ACC112 (cell line): ENCODE measurements at regions not wholly inside any gene's neighbourhood (a gene's known extent, or its start where the extent isn't known, plus 50 kb on each side); places are given as distances from the start of the nearest gene placed in this dataset.
"Not testable (repeated sequence)": the region's sequence is repeated elsewhere in the genome, so short reads cannot be mapped to it uniquely, and the experiment has no call there.

ENCODE experiments used
- H2AFZ ChIP-seq: fragments of 200-600 bp; sonication (generic); one replicate; pipeline ENCODE4 v1.6.0; 2017; ENCODE audit warnings: antibody characterized with exemption, low read length; ENCODE audit not compliant: unreplicated experiment
- H3K27ac ChIP-seq: fragments of 200-600 bp; sonication (generic); 2 replicates; pipeline ENCODE4 v1.5.1; 2014; ENCODE audit warnings: low read depth, mild to moderate bottlenecking, antibody characterized with exemption, low read length, moderate library complexity
- H3K27me3 ChIP-seq: fragments of 200-600 bp; sonication (generic); 2 replicates; pipeline ENCODE4 v1.6.1; 2014; ENCODE audit warnings: mild to moderate bottlenecking, antibody characterized with exemption, low read length, moderate library complexity, mixed read lengths; ENCODE audit not compliant: insufficient read depth
- H3K36me3 ChIP-seq: fragments of 200-600 bp; sonication (generic); 2 replicates; pipeline ENCODE4 v1.6.1; 2016; ENCODE audit warnings: mild to moderate bottlenecking, antibody characterized with exemption, low read length, moderate library complexity, mixed read lengths; ENCODE audit not compliant: insufficient read depth
- H3K4me1 ChIP-seq: fragments of 200-600 bp; sonication (generic); one replicate; pipeline ENCODE4 v1.6.1; 2016; ENCODE audit warnings: low read length, mixed read lengths; ENCODE audit not compliant: insufficient read depth, unreplicated experiment, control insufficient read depth
- H3K4me3 ChIP-seq: fragments of 200-600 bp; sonication (generic); 2 replicates; pipeline ENCODE4 v1.5.1; 2014; ENCODE audit warnings: mild to moderate bottlenecking, low read depth, low read length
- H3K79me2 ChIP-seq: fragments of 200-600 bp; sonication (generic); one replicate; pipeline ENCODE4 v1.6.0; 2016; ENCODE audit warnings: low read length; ENCODE audit not compliant: control insufficient read depth, unreplicated experiment, insufficient read depth

GRCh38 chr5:115428248-115428647 lies 116.3 kb downstream of the FEM1C start:
- Histone ChIP-seq H3K27me3 (no peaks in the 10 kb centered on the region), H3K36me3 (no peaks in the 10 kb centered on the region), H3K79me2 (no peaks in the 10 kb centered on the region), H3K4me3 (no peak overlapping the region), H3K27ac (no peak overlapping the region), H3K4me1 (peaks cover 26% of the 10 kb centered on the region), H2AFZ (no peak overlapping the region)

GRCh38 chr5:115424446-115424845 lies 120.1 kb downstream of the FEM1C start:
- Histone ChIP-seq H3K36me3 (no peaks in the 10 kb centered on the region), H3K27me3 (no peaks in the 10 kb centered on the region), H3K79me2 (no peaks in the 10 kb centered on the region), H3K27ac (no peak overlapping the region), H3K4me3 (no peak overlapping the region), H2AFZ (no peak overlapping the region), H3K4me1 (peaks cover 39% of the 10 kb centered on the region)

GRCh38 chr5:115424030-115424429 lies 120.5 kb downstream of the FEM1C start:
- no peak overlapping the region for H2AFZ ChIP-seq
- H3K4me3 ChIP-seq: no peak overlapping the region
- no peak overlapping the region for H3K27ac ChIP-seq
- H3K36me3 ChIP-seq: no peaks in the 10 kb centered on the region
- no peaks in the 10 kb centered on the region for H3K79me2 ChIP-seq
- no peaks in the 10 kb centered on the region for H3K27me3 ChIP-seq
- H3K4me1 ChIP-seq: peaks cover 39% of the 10 kb centered on the region

- Histone ChIP-seq H3K4me3 (no peak overlapping the region), H3K27me3 (no peaks in the 10 kb centered on the region), H3K79me2 (no peaks in the 10 kb centered on the region), H3K27ac (peak overlapping the region; percentile 23), H2AFZ (peak overlapping the region; percentile 4), H3K36me3 (no peaks in the 10 kb centered on the region), H3K4me1 (peaks cover 43% of the 10 kb centered on the region)
Measured at GRCh38 chr5:115423541-115423940, 121.0 kb downstream of the FEM1C start.

GRCh38 chr5:115423051-115423450 lies 121.5 kb downstream of the FEM1C start:
- peak overlapping the region; percentile 23 for H3K27ac ChIP-seq

GRCh38 chr5:115420812-115421211 lies 123.8 kb downstream of the FEM1C start:
- H3K4me3 ChIP-seq, H3K79me2 ChIP-seq, H3K36me3 ChIP-seq, H3K27me3 ChIP-seq: not testable (repeated sequence)
- peak overlapping the region; percentile 84 for H3K27ac ChIP-seq
- H2AFZ ChIP-seq: peak overlapping the region; percentile 46
- peaks cover 53% of the 10 kb centered on the region for H3K4me1 ChIP-seq

More at GRCh38 chr5:115423051-115423450, 121.5 kb downstream of the FEM1C start:
- H3K79me2 ChIP-seq: no peaks in the 10 kb centered on the region
- H2AFZ ChIP-seq: peak overlapping the region; percentile 4
- H3K27me3 ChIP-seq: no peaks in the 10 kb centered on the region
- H3K36me3 ChIP-seq: no peaks in the 10 kb centered on the region
- no peak overlapping the region for H3K4me3 ChIP-seq
- H3K4me1 ChIP-seq: peaks cover 43% of the 10 kb centered on the region

- peak overlapping the region; percentile 55 for H2AFZ ChIP-seq
- H3K4me3 ChIP-seq: peak overlapping the region; percentile 46; the same call in 1 of the 2 replicates
- H3K4me1 ChIP-seq: peaks cover 61% of the 10 kb centered on the region
- no peaks in the 10 kb centered on the region for H3K36me3 ChIP-seq
- no peaks in the 10 kb centered on the region for H3K27me3 ChIP-seq
- H3K79me2 ChIP-seq: no peaks in the 10 kb centered on the region
- H3K27ac ChIP-seq: peak overlapping the region; percentile 84
Measured at GRCh38 chr5:115419846-115420585, 123.6 kb upstream of the CCDC112 start.

- H3K27ac ChIP-seq: peak overlapping the region; percentile 84
- H3K36me3 ChIP-seq: no peaks in the 10 kb centered on the region
- H3K4me3 ChIP-seq: no peak overlapping the region
- H3K4me1 ChIP-seq: peaks cover 72% of the 10 kb centered on the region
- no peaks in the 10 kb centered on the region for H3K27me3 ChIP-seq
- H3K79me2 ChIP-seq: no peaks in the 10 kb centered on the region
- no peak overlapping the region for H2AFZ ChIP-seq
Measured at GRCh38 chr5:115418788-115419187, 122.3 kb upstream of the CCDC112 start.

GRCh38 chr5:115417076-115417475 lies 120.6 kb upstream of the CCDC112 start:
- peak overlapping the region; percentile 60 for H2AFZ ChIP-seq

GRCh38 chr5:115415143-115415491 lies 118.7 kb upstream of the CCDC112 start:
- H3K4me1 ChIP-seq: peaks cover 50% of the 10 kb centered on the region
- H3K79me2 ChIP-seq: no peaks in the 10 kb centered on the region
- H2AFZ ChIP-seq: no peak overlapping the region
- peak overlapping the region; percentile 78 for H3K27ac ChIP-seq
- no peaks in the 10 kb centered on the region for H3K27me3 ChIP-seq
- no peak overlapping the region for H3K4me3 ChIP-seq
- no peaks in the 10 kb centered on the region for H3K36me3 ChIP-seq

More at GRCh38 chr5:115417076-115417475, 120.6 kb upstream of the CCDC112 start:
- Histone ChIP-seq H3K36me3 (no peaks in the 10 kb centered on the region), H3K27ac (no peak overlapping the region), H3K4me1 (peaks cover 55% of the 10 kb centered on the region), H3K27me3 (no peaks in the 10 kb centered on the region), H3K4me3 (no peak overlapping the region), H3K79me2 (no peaks in the 10 kb centered on the region)

GRCh38 chr5:115414406-115415142 lies 118.1 kb upstream of the CCDC112 start:
- Histone ChIP-seq H3K4me1 (peaks cover 47% of the 10 kb centered on the region), H3K27me3 (no peaks in the 10 kb centered on the region), H3K27ac (peak overlapping the region; percentile 78), H3K4me3 (no peak overlapping the region), H3K36me3 (no peaks in the 10 kb centered on the region), H3K79me2 (no peaks in the 10 kb centered on the region), H2AFZ (no peak overlapping the region)
